ENCODE measurements at regions not wholly inside any gene's neighbourhood (a gene's known extent, or its start where the extent isn't known, plus 50 kb on each side); places are given as distances from the start of the nearest gene placed in this dataset.

DNA sequence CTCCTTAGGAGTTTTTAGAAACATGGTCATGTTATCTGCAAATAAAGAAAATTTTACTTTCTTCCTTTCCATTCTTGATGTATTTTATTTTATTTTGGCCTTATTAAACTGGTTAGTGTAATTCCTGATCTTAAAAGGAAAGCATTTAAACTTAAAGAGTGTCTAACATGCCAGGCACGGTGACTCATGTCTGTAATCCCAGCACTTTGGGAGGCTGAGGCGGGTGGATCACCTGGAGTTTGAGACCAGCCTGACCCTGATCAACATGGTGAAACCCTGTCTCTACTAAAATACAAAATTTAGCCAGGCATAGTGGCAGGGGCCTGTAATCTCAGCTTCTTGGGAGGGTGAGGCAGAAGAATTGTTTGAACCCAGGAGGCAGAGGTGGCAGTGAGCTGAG lies 281.3 kb downstream of the PTTG2 start:
- Histone ChIP-seq H3K9me3 (ENCODE audit: control insufficient read depth in 1 of 2, low read length in 2 of 2) (no peaks in the 10 kb centered on the region), H3K36me3 (ENCODE audit: control insufficient read depth in 1 of 2, insufficient read depth in 2 of 2, low read length in 2 of 2) (no peaks in the 10 kb centered on the region), H3K9ac (ENCODE audit: low read depth in 1 of 2, low read length in 2 of 2) (no peak overlapping the region), H3K27ac (ENCODE audit: low read depth, low read length) (no peak overlapping the region), H3K4me3 (ENCODE audit: low read depth in 1 of 2, low read length in 2 of 2) (no peak overlapping the region), H3K4me1 (ENCODE audit: control insufficient read depth in 1 of 2, insufficient read depth in 2 of 2, low read length in 2 of 2) (peaks cover 7 to 16% of the 10 kb centered on the region in 2 donors), H3K27me3 (ENCODE audit: control insufficient read depth in 1 of 2, insufficient read depth in 2 of 2, low read length in 2 of 2) (no peaks in the 10 kb centered on the region)

DNA sequence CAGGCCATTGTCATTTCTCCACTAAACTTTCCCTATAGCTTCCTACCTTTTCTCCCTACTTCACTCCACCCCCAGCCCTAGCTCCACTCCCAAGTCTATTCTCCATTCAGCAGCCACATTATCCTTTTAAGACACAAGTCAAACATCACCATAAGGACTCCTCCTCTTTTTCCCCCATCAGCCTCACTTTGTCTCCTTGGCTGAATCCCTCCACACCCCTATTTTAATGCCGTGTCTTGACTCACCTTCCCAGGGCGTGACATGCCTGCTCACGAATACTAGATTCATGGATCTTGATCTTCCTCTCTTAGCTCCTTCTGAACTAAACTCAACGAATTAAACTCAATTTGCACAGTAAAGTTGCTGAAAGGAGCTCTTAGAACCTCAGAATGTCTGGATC lies 281.9 kb downstream of the PTTG2 start:
- Histone ChIP-seq H3K36me3 (ENCODE audit: control insufficient read depth in 1 of 2, insufficient read depth in 2 of 2, low read length in 2 of 2) (no peaks in the 10 kb centered on the region), H3K9ac (ENCODE audit: low read depth in 1 of 2, low read length in 2 of 2) (no peak overlapping the region), H3K9me3 (ENCODE audit: control insufficient read depth in 1 of 2, low read length in 2 of 2) (no peaks in the 10 kb centered on the region), H3K4me3 (ENCODE audit: low read depth in 1 of 2, low read length in 2 of 2) (no peak overlapping the region), H3K4me1 (ENCODE audit: control insufficient read depth in 1 of 2, insufficient read depth in 2 of 2, low read length in 2 of 2) (peaks cover 4 to 11% of the 10 kb centered on the region in 2 donors), H3K27ac (ENCODE audit: low read depth, low read length) (no peak overlapping the region), H3K27me3 (ENCODE audit: control insufficient read depth in 1 of 2, insufficient read depth in 2 of 2, low read length in 2 of 2) (no peaks in the 10 kb centered on the region)

DNA sequence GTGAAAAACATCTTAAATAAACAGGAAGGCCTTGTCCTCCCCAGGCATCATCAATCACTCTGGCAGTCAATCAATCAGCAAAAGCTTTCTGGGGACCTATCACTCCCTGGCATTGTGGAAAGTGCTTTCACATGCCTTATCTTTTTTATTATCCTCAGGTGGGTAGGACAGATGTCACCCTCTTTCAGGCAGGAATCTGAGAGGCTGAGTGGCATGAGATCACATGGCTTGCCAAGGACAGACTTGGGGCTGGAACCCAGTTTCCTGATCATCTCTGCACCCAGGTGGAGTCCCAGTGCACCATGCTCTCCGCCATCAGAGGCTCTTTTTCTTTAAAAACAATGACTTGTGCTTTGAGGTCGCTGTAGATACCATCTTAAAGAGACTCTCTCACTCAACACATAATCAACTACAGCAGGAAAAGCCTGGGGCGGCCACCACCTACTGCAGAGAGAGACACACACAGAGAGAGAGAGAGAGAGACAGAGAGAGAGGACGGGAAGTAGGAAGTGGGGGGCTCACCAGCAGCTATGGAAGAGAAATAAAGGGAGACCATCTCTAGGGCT lies 282.7 kb downstream of the PTTG2 start:
- Histone ChIP-seq H3K27ac (ENCODE audit: low read depth, low read length) (no peak overlapping the region), H3K9me3 (ENCODE audit: control insufficient read depth in 1 of 2, low read length in 2 of 2) (no peaks in the 10 kb centered on the region), H3K36me3 (ENCODE audit: control insufficient read depth in 1 of 2, insufficient read depth in 2 of 2, low read length in 2 of 2) (no peaks in the 10 kb centered on the region), H3K9ac (ENCODE audit: low read depth in 1 of 2, low read length in 2 of 2) (no peak overlapping the region), H3K27me3 (ENCODE audit: control insufficient read depth in 1 of 2, insufficient read depth in 2 of 2, low read length in 2 of 2) (no peaks in the 10 kb centered on the region), H3K4me1 (ENCODE audit: control insufficient read depth in 1 of 2, insufficient read depth in 2 of 2, low read length in 2 of 2) (peaks cover 4 to 9% of the 10 kb centered on the region in 2 donors), H3K4me3 (ENCODE audit: low read depth in 1 of 2, low read length in 2 of 2) (no peak overlapping the region)

DNA sequence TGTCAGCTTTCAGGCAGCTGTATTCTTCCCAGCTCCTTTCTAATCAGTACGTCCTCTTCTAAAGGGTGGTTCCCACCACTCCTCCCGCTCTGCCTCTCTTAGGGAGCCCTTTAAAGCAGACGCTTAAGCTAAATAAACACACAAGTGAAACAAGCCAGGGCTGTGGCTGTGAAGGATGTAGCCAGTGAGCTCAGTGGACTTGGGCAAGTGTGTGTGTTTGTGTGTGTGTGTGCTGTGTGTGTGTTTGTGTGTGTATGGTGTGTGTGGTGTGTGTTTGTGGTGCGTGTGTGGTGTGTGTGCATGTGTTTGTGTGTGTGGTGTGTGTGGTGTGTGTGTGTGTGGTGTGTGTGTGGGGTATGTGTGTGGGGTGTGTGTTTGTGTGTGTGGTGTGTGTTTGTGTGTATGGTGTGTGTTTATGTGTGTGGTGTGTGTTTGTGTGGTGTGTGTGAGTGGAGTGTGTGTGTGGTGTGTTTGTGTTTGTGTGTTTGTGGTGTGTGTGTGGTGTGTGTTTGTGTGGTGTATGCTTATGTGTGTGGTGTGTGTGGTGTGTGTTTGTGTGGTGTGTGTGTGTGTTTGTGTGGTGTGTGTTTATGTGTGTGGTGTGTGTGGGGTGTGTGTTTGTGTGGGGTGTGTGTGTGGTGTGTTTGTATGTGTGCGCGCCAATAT lies 283.3 kb downstream of the PTTG2 start:
- H3K27me3 ChIP-seq (ENCODE audit: control insufficient read depth in 1 of 2, insufficient read depth in 2 of 2, low read length in 2 of 2) = no peaks in the 10 kb centered on the region
- peaks cover 4 to 9% of the 10 kb centered on the region in 2 donors for H3K4me1 ChIP-seq (ENCODE audit: control insufficient read depth in 1 of 2, insufficient read depth in 2 of 2, low read length in 2 of 2)
- no peak overlapping the region for H3K27ac ChIP-seq (ENCODE audit: low read depth, low read length)
- no peaks in the 10 kb centered on the region for H3K9me3 ChIP-seq (ENCODE audit: control insufficient read depth in 1 of 2, low read length in 2 of 2)
- no peak overlapping the region for H3K4me3 ChIP-seq (ENCODE audit: low read depth in 1 of 2, low read length in 2 of 2)
- H3K9ac ChIP-seq (ENCODE audit: low read depth in 1 of 2, low read length in 2 of 2) = no peak overlapping the region
- H3K36me3 ChIP-seq (ENCODE audit: control insufficient read depth in 1 of 2, insufficient read depth in 2 of 2, low read length in 2 of 2) = no peaks in the 10 kb centered on the region

DNA sequence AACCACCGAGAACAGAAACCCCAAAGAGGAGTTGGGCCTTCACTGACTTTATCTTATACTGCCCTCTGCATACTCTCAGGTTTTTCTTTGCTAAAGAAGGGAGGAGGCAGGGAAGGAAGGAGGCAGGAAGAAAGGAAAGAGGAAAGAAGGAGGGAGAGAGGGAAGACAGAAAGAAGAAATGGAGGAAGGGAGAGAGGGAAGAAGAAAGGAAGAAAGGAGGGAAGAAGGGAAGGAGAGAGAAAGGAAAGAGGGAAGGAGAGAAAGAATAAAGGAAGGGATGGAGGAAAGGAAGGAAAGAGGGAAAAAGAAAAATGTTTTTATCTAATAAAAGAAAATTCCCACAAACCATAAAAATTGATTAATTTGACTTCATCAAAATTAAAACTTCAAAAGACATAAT lies 294.6 kb downstream of the PTTG2 start:
- Histone ChIP-seq H3K27me3 (ENCODE audit: control insufficient read depth in 1 of 2, insufficient read depth in 2 of 2, low read length in 2 of 2) (no peaks in the 10 kb centered on the region), H3K9me3 (ENCODE audit: control insufficient read depth in 1 of 2, low read length in 2 of 2) (peaks cover 9 to 13% of the 10 kb centered on the region in 2 donors), H3K4me3 (ENCODE audit: low read depth in 1 of 2, low read length in 2 of 2) (no peak overlapping the region), H3K36me3 (ENCODE audit: control insufficient read depth in 1 of 2, insufficient read depth in 2 of 2, low read length in 2 of 2) (no peaks in the 10 kb centered on the region), H3K4me1 (ENCODE audit: control insufficient read depth in 1 of 2, insufficient read depth in 2 of 2, low read length in 2 of 2) (no peaks in the 10 kb centered on the region), H3K27ac (ENCODE audit: low read depth, low read length) (no peak overlapping the region), H3K9ac (ENCODE audit: low read depth in 1 of 2, low read length in 2 of 2) (no peak overlapping the region)

DNA sequence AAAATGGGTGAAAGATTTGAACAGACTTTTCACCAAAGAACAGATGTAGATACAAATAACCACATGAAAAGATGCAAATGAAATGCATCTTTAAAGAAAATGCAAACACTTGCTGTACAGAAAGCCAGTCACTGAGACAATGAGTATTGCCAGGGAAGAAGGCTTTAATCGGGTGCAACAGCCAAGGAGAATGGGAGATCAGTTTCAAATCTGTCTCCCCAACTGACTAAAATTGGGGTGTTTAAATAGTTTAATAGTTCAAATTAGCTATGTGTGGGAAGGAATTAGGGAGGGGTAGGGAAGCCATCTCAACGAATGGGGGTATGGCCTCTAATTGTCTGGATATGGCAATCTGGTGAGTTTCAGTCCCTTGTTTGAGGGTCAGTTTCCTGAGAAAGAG lies 295.4 kb downstream of the PTTG2 start:
- Histone ChIP-seq H3K4me3 (ENCODE audit: low read depth in 1 of 2, low read length in 2 of 2) (no peak overlapping the region), H3K9ac (ENCODE audit: low read depth in 1 of 2, low read length in 2 of 2) (no peak overlapping the region), H3K27me3 (ENCODE audit: control insufficient read depth in 1 of 2, insufficient read depth in 2 of 2, low read length in 2 of 2) (no peaks in the 10 kb centered on the region), H3K27ac (ENCODE audit: low read depth, low read length) (no peak overlapping the region), H3K9me3 (ENCODE audit: control insufficient read depth in 1 of 2, low read length in 2 of 2) (peaks cover 9 to 13% of the 10 kb centered on the region in 2 donors), H3K4me1 (ENCODE audit: control insufficient read depth in 1 of 2, insufficient read depth in 2 of 2, low read length in 2 of 2) (no peaks in the 10 kb centered on the region), H3K36me3 (ENCODE audit: control insufficient read depth in 1 of 2, insufficient read depth in 2 of 2, low read length in 2 of 2) (no peaks in the 10 kb centered on the region)

DNA sequence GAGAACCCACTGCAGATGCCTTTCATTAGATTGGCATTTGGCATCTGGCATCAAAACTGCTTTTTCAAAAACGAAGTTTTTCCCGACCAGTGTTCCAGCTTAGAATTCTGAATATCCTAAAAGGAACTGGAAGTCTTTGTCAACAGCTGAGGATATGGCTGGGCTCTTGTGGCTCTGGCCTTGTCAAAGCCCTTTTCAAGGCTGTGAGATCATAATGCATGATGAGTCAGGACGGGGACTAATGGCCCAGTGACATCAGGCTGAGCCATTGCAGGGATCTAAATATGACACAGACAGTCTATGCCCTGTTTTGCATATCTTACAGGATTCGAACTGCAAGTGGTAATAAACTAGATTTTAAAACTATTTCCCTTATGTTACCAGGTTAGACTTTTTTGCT lies 306.4 kb downstream of the PTTG2 start:
- Histone ChIP-seq H3K9me3 (ENCODE audit: control insufficient read depth in 1 of 2, low read length in 2 of 2) (no peaks in the 10 kb centered on the region), H3K4me1 (ENCODE audit: control insufficient read depth in 1 of 2, insufficient read depth in 2 of 2, low read length in 2 of 2) (peaks cover 0 to 5% of the 10 kb centered on the region in 2 donors), H3K27me3 (ENCODE audit: control insufficient read depth in 1 of 2, insufficient read depth in 2 of 2, low read length in 2 of 2) (no peaks in the 10 kb centered on the region), H3K36me3 (ENCODE audit: control insufficient read depth in 1 of 2, insufficient read depth in 2 of 2, low read length in 2 of 2) (no peaks in the 10 kb centered on the region), H3K27ac (ENCODE audit: low read depth, low read length) (no peak overlapping the region), H3K4me3 (ENCODE audit: low read depth in 1 of 2, low read length in 2 of 2) (no peak overlapping the region), H3K9ac (ENCODE audit: low read depth in 1 of 2, low read length in 2 of 2) (no peak overlapping the region)

DNA sequence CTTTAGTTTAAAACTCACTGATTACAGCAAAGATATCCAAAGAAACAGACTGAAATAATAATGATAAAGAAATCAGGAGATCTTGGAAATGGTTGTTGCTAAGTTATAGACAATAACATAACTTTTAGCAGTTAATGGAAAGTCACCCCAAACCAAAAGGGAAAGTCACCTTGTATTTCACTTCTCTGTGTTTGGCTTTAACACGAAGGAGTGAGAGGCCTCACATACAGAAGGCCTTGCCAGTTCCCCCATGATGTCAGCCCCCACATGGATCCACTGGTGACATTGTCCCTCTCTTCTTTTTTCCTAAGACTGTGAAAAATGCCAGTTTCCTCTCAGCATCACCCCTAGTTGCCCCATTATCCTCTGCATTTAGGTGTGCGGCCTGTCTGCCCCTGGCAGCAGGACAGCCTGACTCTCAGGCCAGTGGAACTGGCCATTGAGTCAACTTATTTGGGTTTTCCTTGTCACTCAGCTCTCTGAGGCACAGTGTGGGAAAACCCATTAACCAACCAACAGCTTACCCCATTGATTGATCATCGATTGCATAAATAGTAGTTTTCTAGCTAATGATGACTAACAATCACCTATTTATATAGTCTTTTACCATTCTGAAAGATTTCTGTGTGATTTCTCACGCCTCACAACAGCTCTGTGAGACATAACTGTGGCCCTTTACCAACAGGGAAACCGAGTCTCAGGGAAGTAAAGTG lies 308.1 kb downstream of the PTTG2 start:
- H3K36me3 ChIP-seq (ENCODE audit: control insufficient read depth in 1 of 2, insufficient read depth in 2 of 2, low read length in 2 of 2) = no peaks in the 10 kb centered on the region
- H3K9me3 ChIP-seq (ENCODE audit: control insufficient read depth in 1 of 2, low read length in 2 of 2) = no peaks in the 10 kb centered on the region
- H3K27ac ChIP-seq (ENCODE audit: low read depth, low read length) = no peak overlapping the region
- no peaks in the 10 kb centered on the region for H3K27me3 ChIP-seq (ENCODE audit: control insufficient read depth in 1 of 2, insufficient read depth in 2 of 2, low read length in 2 of 2)
- H3K9ac ChIP-seq (ENCODE audit: low read depth in 1 of 2, low read length in 2 of 2) = no peak overlapping the region
- H3K4me3 ChIP-seq (ENCODE audit: low read depth in 1 of 2, low read length in 2 of 2) = no peak overlapping the region
- peaks cover 0 to 5% of the 10 kb centered on the region in 2 donors for H3K4me1 ChIP-seq (ENCODE audit: control insufficient read depth in 1 of 2, insufficient read depth in 2 of 2, low read length in 2 of 2)

DNA sequence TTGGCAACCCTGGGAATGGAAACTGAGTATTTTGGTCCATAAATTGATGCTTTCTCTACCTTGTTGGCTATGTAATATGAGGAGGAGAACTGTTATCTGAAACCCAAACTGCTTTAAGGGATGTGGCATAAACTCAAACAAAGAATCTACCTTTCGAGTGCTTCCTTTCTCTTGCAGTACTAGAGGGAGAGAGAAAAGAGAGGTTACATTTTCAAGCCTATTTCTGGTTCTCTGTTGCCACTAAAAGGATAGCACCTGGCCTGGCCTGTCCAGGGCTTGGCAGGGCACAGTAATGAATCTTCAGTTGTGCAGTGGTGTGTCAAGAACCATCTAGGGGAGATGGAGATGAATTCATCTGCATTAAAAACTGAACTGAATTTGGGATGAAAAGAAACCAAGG lies 308.6 kb downstream of the PTTG2 start:
- H3K9me3 ChIP-seq (ENCODE audit: control insufficient read depth in 1 of 2, low read length in 2 of 2) = no peaks in the 10 kb centered on the region
- no peak overlapping the region for H3K4me3 ChIP-seq (ENCODE audit: low read depth in 1 of 2, low read length in 2 of 2)
- H3K27ac ChIP-seq (ENCODE audit: low read depth, low read length) = no peak overlapping the region
- no peak overlapping the region for H3K9ac ChIP-seq (ENCODE audit: low read depth in 1 of 2, low read length in 2 of 2)
- H3K4me1 ChIP-seq (ENCODE audit: control insufficient read depth in 1 of 2, insufficient read depth in 2 of 2, low read length in 2 of 2) = peaks cover 0 to 5% of the 10 kb centered on the region in 2 donors
- H3K27me3 ChIP-seq (ENCODE audit: control insufficient read depth in 1 of 2, insufficient read depth in 2 of 2, low read length in 2 of 2) = no peaks in the 10 kb centered on the region
- no peaks in the 10 kb centered on the region for H3K36me3 ChIP-seq (ENCODE audit: control insufficient read depth in 1 of 2, insufficient read depth in 2 of 2, low read length in 2 of 2)

DNA sequence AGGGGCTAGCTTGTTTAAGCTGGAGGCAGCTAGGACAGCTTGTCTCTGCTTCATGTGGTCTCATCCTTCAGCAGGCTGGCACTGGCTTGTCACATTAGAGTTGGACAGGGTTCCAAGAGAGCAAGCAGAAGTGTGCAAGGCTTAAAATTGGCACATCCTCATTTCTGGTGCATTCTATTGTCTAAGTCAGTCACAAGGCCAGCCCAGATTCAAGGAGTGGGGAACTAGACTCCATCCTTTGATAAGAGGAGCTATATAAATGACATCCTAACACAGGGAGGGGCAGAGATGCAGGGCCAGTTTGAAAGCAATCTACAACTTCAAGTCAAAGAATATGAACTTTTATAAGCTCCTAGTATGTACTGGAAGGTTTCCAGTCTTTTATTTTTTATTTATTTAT lies 313.2 kb downstream of the PTTG2 start:
- Histone ChIP-seq H3K4me3 (ENCODE audit: low read depth in 1 of 2, low read length in 2 of 2) (no peak overlapping the region), H3K9ac (ENCODE audit: low read depth in 1 of 2, low read length in 2 of 2) (no peak overlapping the region), H3K9me3 (ENCODE audit: control insufficient read depth in 1 of 2, low read length in 2 of 2) (peaks cover 0 to 3% of the 10 kb centered on the region in 2 donors), H3K27me3 (ENCODE audit: control insufficient read depth in 1 of 2, insufficient read depth in 2 of 2, low read length in 2 of 2) (no peaks in the 10 kb centered on the region), H3K36me3 (ENCODE audit: control insufficient read depth in 1 of 2, insufficient read depth in 2 of 2, low read length in 2 of 2) (no peaks in the 10 kb centered on the region), H3K4me1 (ENCODE audit: control insufficient read depth in 1 of 2, insufficient read depth in 2 of 2, low read length in 2 of 2) (peaks cover 12 to 19% of the 10 kb centered on the region in 2 donors), H3K27ac (ENCODE audit: low read depth, low read length) (no peak overlapping the region)
